ENCODE measurements at regions not wholly inside any gene's neighbourhood (a gene's known extent, or its start where the extent isn't known, plus 50 kb on each side); places are given as distances from the start of the nearest gene placed in this dataset.

DNA sequence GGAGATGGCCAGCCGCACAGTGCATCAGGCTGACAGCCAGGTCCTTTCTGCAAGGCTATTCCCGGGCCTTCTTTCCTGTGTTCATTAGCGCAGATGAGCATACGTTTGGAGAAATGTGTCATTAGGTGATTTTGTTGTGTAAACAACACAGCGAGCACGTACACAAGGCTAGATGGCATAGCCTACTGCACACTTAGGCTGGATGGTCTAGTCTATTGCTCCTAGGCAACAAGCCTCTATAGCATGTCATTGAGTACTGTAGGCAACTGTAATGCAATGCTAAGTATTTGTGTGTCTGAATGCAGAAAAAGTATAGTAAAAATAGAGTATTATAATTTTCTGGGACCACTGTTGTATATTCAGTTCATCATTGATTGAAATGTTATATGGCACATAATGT lies 50.9 kb upstream of the PHLPP1 start:
- TF ChIP-seq, protein P1, sequence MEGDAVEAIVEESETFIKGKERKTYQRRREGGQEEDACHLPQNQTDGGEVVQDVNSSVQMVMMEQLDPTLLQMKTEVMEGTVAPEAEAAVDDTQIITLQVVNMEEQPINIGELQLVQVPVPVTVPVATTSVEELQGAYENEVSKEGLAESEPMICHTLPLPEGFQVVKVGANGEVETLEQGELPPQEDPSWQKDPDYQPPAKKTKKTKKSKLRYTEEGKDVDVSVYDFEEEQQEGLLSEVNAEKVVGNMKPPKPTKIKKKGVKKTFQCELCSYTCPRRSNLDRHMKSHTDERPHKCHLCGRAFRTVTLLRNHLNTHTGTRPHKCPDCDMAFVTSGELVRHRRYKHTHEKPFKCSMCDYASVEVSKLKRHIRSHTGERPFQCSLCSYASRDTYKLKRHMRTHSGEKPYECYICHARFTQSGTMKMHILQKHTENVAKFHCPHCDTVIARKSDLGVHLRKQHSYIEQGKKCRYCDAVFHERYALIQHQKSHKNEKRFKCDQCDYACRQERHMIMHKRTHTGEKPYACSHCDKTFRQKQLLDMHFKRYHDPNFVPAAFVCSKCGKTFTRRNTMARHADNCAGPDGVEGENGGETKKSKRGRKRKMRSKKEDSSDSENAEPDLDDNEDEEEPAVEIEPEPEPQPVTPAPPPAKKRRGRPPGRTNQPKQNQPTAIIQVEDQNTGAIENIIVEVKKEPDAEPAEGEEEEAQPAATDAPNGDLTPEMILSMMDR (conservative IDR thresholded peaks at IDR 0.05; ENCODE audit: low read length) = no peak
- no peak for TF ChIP-seq EZH2phosphoT487 (IDR thresholded peaks at IDR 0.05; ENCODE audit: borderline replicate concordance)

All from Loucy (cell line).